Anterior cingulate cortex (tissue), 58 donors: ENCODE measurements at regions not wholly inside any gene's neighbourhood (a gene's known extent, or its start where the extent isn't known, plus 50 kb on each side); places are given as distances from the start of the nearest gene placed in this dataset.

ENCODE experiments used
- DNase-seq, 58 donors: peaks; one replicate each; lab custom pipeline; 2025; lab: John Stamatoyannopoulos, UW

DNA sequence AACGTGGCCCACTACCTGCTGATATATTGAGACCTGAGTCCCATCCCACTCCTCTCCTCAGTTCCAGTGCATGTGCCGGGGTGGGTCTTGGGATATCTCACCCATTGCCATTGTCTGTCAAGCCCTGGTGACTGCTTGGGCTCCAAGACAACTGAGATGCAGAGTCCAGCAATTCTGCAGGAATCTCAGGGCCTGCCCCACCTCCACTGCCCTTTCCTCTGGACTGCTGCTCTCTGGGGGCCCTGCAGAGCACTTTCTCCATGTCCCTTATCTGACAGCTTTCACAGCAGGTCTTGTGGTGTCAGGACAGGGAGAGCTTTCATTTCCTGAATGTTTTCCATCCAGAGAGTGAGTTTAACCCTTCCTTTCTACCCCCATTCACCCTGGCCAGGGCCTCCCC, 152.9 kb downstream of the ARL4C start:
- no peak for DNase-seq

DNA sequence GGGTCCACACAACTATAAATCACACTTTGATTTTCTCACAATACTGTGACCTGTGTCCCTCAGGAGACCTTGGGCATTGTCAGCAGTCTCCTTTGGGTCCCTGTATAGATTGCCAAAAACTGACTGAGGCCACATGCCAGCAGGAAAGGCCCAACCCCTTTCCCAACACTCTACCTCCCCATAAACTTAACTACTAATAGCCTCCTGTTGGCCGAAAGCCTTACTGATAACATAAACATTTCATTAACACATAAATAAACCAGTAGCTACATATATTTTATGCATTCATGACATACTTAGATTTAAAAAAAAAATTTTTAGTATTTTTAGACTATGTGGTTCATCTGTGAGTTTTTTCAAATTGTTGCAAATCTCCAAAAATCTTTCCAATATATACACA, 153.5 kb downstream of the ARL4C start:
- no peak for DNase-seq

DNA sequence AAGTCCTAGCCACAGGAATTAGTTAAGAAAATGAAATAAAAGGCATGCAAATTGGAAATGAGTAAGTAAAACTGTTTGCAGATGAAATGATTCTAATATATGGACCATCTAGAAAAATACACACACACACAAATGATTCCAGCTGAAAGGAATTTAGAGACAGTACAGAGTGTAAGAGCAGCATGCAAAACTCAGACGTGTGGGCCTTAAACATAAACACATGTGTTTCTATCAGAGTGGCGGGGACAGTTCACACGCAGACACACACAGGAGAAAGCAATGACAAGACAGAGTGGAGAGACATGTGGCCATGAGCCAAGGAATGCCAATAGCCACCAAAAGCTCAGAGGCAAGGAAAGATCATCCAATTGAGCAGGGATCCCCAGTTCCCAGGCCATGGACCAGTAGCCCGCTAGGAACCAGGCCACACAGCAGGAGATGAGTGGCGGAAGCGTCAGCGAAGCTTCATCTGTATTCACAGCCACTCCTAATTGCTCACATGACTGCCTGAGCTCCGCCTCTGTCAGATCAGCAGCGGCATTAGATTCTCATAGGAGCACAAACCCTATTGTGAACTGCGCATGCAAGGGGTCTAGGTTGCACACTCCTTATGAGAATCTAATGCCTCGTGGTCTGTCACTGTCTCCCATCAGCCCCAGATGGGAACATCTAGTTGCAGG, 155.4 kb downstream of the ARL4C start:
- DNase-seq = peak in 1 of 58 donors; percentile 9

DNA sequence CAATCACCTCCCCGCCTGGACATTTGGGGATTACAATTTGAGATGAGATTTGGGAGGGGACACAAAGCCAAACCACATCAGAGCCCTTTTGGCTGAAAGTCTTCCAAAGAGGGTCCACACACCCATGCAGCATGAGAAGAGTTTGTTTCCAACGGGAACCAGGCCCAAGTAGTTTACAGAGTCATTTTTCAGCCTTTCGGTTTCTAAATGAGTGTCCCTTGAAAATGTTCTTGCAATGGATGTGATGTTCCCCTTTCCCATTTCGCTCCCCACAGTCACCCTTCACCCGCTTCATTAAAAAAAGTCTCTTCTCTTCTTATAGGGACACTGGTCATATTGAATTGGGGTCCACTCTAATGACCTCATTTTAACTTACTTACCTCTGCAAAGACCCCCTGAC, 157.4 kb downstream of the ARL4C start:
- DNase-seq = no peak

DNA sequence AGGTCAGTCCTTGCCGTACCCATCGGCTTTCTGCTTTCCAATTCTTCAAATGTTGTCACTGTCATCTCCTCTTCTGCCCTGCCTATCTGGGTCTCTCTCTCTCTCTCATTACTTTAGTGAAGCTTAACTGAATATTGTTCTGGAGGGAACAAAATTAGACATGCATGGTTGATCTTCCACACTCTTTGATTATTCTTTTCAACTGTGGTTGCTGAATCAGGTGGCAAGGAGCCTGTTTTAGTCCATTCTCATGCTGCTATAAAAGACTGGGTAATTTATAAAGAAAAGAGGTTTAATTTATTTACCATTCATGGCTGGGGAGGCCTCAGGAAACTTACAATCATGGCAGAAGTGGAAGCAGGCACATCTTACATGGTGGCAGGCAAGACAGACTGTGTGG, 157.9 kb downstream of the ARL4C start:
- DNase-seq = no peak

DNA sequence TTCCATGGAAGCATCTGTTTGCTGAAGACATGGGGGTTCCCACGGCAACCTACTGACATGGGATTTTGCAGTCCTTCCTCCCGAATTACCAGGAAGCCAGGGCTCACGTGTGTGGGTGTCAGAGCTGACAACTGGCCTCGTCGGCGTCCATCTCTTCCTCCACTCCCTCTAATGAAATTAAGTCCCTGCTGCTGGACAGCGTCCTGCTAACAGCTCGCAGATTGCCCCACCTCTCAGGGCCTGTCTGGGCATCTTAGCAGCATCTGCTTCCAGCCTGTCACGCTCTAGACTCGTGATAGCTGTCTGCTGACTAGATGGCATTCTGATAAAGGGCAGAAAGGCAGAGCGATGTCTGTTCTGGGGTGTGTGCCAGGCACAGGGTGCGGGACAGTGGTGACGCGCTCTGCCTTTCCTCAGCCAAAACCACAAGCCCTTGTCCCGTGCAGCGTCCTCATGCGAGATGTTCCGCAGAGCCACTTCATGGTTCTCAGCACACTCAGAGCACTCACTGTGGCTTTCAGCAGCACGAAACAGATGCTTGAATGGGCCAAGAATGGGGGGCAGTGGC, 161.1 kb downstream of the ARL4C start:
- DNase-seq = peak in 44 of 58 donors; percentile 8 to 84 (median 36)

DNA sequence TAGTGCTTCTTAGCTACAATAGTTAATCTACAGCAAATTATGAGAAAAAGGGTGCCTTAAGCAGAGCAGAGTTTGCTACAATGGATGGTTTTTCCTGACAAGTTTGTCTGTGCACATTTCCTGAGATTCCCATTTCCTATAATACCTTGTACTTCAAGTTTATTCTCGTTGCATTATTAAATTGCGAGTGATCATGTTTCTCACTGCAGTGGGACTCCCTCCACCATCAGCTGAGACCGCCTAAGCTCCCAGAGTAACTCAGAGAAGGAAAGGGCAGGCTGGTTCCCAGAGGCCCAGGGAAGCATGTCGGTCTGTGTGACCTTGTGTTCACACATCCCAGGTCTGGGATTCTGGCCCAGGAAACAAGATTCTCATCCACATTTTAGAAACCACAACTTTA, 162.1 kb downstream of the ARL4C start:
- DNase-seq = no peak

DNA sequence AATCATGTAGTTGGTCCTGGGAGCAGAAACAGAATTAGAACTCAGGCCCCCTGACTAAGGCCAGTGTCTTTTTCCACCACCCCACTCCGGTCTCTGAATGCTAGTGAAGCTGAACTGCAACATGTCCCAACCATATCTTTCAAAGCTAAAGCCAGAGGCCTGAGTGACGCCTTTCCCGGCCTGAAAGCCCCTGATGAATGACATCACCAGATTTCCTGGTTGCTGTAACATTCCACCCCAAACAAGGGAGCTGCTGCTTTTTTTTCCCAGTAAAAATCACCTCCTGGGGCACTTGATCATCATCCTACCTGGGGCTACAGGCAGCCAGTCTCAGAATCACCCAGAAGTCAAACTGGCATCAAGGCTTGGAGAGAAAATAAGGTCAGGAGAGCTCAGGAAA, 162.7 kb downstream of the ARL4C start:
- no peak for DNase-seq

DNA sequence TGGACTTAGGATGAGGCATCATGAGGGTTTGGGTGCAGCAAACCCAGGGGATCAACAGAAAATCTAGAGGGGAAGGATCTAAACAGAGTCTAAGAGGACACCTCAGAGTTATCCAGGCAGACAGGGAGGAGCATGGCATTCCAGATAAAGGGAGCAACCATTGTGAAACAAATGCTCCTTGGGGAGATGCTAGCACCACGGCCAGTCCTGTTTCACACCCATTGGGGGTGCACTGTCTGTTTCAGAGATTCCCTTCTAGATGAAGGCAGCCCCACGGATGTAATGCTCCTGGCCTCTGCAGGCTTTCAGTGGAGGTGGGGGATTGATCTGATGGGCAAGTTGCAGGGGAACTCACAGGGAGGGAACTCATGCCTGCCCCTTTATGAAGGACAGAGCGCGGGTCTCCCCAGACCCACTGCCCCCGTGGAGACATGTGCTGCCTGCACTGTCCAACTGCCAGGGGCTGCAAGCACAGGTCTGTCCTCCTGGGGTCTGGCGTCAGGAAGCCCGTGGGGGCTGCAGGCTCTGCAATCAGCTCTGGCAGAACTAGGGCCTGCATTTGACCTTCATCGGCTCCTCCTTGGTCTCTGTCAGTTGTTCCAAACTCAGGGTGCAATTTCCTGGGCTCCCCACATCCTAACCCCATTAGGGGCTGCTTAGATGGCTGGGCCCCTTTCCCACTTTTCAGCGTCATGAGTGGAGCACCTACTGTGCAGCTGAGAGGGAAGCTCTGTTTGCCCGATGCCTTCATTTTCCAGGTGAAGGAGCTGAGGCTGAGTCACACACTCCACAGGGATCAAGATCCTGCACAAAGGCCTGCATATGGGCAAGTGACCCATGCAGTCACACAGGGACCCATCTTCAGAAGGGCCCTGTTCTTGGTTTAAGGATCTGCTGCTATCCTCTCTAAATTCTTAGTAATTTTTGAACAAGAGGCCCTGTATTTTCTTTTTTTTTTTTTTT, 163.4 kb downstream of the ARL4C start:
- no peak for DNase-seq

DNA sequence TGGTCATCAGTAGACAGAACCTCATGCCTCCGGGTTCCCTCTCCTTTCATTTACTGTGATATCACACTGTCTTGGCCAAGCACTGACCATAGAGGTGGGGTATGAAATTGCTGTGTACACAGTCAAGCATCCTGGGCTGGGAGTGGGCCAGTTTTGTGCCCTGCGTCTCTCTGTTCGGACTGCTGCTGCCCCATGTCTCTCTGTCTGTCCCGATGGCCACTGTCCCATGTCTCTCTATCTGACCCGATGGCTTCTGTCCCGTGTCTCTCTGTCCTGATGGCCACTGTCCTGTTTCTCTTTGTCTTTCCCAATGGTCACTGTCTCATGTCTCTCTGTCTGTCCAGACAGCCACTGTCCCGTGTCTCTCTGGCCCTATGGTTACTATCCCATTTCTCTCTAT, 164.9 kb downstream of the ARL4C start:
- no peak for DNase-seq

DNA sequence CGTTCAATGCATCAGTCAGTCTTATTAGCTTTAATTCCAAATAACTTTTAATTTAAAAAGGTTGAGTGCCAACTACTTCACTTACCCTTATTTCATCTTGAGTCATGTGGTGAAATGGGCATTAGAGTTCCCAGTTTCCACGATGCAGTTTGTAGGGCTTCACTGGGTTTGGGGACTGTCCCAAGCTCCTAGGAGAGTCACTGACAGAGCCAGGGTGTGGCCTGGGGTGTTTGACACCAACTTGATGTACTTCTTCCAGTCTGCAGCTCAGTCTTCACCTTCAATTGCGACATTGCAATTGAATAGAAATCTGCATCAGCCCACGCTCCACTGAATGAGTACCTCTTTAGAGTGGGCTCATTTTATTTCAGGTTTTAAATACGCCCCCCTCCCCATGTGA, 165.3 kb downstream of the ARL4C start:
- DNase-seq = no peak

DNA sequence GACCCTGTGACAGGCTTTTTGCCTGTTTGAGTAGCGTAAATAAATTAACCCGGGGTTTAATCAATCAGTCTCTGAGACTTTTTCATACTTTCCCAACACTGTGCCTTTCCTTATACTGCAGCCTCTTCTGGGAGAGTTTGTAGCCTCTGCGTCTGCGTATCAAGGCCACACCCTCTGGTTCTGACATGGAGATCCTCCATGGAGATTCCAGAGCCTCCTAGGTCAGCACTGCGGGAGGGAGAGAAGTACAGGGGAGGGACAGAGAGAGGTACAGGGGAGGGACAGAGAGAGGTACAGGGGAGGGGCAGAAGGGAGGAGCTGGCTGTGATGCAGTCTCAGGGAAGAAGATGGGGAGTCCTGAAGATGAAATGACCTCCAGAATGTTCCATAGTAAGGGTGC, 166.0 kb downstream of the ARL4C start:
- DNase-seq = no peak

DNA sequence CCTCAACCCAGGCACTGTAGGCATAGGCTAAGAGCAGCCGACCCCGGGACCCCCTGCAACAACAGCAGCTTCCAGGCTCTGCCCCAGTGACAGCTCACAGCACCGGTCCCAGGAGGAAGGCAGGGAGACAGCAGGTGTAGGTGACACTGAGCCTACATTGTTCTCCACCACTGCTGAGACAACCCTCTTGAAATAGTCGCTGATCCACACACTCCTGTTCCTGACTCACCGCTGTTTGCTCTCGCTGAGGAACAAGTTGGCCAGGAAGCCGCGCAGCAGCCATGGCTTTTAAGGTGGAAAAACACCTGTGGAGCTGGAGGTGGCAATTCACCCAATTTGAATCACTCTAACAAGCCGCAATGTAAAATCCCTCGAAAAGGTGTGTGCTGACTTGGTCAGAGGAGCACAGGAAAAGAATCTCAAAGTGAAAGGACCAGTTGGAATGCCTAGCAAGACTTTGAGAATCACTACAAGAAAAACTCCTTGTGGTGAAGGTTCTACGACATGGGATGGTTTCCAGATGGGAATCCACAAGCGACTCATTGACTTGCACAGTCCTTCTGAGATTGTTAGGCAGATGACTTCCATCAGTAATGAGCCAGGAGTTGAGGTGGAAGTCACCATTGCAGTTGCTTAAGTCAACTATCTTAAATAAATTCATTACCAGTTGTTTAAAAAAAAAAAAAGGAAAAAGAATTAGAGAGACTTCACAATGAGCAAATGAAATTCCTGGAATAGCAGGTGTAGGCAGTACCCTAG, 167.5 kb downstream of the ARL4C start:
- DNase-seq = no peak

DNA sequence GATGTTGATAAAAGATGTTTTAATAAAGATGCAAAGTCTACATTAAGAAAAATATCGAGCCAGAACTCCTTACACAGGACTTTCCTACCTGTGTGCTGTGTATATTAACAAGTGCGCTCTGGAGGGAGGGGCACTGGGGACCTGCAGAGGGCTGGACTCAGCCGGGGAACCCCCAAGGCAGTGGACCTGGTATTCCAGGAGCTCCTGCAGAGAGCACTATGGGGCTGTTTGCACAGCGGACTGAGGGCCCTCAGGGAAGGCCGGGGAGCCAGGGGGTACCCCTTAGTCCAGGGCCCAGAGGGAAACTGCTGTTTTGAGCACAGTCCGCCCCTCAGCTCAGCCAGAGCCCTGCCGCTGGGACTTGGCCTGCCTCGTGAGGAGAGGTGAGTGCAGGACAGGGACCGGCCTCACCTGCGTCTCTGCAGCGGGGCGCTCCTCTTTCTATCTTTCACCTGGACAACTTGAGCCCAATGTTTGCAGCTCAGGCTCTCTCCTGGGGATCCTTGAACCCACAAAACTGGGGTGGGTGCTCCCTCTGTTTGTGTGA, 168.4 kb downstream of the ARL4C start:
- no peak for DNase-seq

DNA sequence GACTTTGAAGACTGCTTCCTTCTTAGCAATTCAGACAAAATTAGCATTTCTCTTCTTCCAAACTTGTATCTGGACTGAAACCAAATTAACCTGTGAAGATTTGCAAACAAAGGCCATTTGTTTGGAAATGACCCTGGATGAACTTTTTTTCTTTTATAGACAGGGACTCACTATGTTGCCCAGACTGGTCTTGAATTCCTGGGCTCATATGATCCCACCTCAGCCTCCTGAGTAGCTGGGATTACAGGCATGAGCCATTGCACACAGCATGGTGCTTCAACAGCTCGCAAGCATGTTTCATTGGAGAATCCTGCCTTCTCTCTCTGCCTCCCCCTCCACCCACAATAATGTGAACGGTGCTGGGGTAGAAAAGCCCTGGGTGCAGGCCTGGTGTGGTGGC, 170.2 kb downstream of the ARL4C start:
- DNase-seq = no peak

DNA sequence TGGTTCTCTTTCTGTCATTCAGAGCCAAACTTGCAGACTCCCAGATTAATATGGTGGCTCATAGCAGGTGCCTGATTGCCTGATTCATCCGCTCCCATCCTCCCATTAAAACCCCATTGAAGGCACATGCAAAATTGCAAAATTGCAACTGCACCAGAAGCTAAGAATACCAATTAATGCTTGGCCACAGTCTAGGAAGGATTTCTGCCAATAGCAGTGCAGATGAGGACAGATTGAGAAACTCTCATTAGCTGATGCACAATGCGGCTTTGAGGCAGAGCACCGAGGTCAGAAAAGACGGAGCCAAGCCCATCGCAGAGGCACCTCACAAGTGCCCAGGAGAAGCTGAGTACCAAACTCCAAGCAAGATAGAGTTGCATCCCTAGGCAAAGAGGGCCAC, 172.8 kb downstream of the ARL4C start:
- DNase-seq = peak in 44 of 58 donors; percentile 8 to 83 (median 40)

DNA sequence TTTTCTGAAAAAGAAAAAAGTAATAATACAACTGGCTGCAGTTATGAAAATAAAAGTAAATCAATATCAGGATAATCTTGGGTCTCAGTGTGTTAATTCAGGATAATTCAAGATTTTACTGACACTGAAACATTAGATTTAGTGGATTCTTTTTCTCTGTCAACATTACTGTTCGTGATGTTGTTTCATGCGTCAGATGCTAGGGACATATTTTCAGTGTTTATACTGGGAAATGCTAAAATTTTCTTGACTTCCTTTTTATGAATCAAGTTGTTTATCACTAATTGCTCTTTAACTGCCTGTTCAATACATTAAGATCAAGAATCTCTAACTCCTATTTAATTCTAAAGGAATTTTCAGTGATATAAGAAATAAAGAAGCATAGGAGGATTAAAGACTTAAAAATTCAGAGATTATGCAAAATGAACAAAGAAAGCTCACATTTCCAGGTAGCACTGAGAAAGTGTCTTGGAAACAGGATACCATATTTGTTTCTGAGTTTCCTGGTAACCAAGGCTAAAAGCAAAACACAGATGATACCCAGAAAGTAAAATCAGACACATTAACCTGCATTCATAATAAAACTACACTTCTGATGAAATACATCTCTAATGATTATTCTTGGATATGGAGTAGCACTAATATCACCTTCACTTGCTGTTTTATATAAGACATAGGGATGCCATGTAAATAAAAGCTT, 174.0 kb downstream of the ARL4C start:
- no peak for DNase-seq

DNA sequence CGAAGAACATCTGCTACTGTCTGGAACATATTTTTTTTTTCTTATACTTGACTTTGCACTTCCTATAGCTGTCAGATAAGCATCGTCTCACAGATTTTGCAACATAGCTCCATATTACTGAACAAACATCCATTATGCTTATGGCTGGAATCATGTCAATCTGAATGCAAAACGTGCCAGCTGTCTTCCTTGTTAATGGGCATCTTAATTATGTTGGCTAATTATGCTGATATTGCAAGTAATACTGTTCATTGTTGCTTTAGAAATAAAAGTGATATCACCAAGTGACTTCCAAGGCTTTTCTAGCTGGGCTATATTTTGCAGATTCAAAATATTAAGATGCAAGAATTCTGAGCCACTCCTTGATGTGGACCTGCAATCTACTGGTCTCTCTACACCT, 176.8 kb downstream of the ARL4C start:
- no peak for DNase-seq

DNA sequence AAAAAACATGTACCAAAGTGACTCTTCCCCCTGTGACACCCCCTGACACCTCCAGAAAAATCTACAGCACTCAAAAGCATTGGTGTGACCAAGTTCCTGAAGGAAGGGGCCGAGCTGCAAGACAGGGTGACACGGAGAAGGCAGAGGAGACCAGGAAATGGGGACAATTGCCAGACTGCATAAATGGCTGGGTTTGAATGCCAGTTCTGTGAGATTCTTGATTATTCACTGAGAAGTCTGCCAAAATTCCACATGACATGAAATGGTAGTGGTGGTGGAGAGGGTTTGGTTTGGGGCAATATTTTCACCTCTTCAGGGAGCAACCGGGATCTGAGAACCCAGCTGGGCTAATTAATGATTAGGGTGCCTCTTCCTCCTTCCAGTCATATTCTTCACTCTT, 178.5 kb downstream of the ARL4C start:
- no peak for DNase-seq

DNA sequence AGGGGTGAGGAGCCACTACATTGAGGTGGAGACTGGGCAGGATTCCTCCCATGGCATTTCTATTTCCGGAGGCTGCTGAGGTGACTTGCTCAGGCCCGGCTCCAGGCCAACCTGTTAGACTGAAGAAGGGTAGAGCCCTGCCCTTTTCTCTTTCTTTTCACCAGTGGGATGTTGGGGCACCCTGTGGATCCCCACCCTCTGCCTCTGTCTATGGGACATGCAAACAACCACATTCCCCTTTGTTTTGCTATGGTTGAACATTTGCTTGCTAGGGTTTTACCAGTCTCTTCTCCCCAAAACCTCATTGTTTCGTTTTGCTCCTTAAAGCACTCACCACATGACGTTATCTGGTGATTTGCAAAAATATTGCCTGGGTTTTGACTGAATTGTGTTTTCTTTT, 183.3 kb downstream of the ARL4C start:
- no peak for DNase-seq
